ENCODE measurements at regions not wholly inside any gene's neighbourhood (a gene's known extent, or its start where the extent isn't known, plus 50 kb on each side); places are given as distances from the start of the nearest gene placed in this dataset.
"Not testable (repeated sequence)": the region's sequence is repeated elsewhere in the genome, so short reads cannot be mapped to it uniquely, and the experiment has no call there.

DNA sequence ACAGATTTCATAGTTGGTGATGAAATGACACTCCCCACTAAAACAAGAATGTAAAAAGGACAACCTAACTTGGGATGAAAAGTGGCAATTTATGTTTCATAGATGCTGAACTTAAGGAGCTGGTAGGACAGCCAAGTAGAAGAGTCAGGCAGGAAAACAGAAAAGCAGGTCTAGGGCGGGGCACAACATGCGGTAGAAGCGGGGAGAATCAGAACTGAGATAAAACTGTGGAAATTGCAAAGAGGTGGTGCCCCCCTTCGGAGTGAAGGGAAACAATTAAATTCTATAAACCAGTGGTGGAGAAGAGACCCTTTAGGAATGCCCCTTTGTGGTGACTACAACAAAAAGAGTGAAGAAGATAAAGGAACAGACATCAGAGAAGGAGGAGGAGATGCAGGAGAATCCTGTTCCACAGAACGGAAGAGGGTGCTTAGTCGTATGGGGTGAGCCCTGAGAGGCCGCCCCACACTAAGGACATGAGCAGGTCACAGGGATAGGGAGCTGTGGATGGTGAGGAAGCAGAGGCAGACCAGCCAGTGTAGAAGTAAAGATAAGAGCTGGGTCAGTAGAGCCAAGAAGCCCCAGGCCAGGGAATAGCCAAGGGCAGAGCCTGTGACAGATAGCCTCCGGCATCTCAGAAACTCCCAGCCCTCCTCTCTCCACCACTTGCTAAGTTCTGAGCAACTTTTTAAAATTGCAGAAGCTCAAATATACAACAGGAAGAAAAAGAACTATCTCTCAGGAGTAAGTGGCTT is 100.3 kb upstream of the DOCK9 start:
- no peak for DNase-seq

DNA sequence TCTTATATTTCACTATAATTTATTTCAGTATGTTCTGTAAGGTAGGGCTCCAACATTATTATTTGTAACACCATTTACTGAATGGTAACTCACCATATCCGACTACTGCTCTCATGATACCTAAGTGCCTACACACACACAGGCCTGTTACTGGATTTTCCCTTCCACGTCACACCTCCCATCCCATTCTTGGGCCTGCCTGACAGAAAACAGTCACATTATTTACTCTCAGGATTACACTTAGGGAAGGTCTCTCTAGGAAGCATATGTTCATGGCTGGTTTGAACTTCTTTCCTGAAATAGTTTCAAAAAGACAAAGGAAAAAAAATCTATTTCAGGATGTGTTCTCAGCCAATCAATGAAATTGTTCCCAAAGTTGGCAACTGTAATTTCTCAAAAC is 102.3 kb upstream of the DOCK9 start:
- DNase-seq = no peak

DNA sequence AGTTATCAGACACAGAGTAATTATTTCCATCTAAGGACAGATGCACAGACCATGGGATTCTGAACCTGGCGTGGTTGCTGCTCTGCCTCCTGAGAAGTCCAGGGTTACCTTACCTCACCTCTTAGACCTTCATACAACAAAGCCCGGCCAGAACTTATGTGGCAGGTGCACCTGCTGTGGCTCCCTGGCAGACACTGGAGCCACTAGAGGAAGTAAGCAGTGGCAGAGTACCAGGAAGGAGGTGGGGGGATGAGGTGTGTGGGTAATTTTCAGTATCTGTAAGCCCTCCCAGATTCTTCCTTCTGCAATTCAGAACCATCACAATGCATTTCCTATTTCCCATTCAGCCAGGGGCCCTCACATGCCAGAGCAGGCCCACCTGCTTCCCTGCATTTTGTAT is 106.1 kb upstream of the DOCK9 start:
- no peak for DNase-seq

DNA sequence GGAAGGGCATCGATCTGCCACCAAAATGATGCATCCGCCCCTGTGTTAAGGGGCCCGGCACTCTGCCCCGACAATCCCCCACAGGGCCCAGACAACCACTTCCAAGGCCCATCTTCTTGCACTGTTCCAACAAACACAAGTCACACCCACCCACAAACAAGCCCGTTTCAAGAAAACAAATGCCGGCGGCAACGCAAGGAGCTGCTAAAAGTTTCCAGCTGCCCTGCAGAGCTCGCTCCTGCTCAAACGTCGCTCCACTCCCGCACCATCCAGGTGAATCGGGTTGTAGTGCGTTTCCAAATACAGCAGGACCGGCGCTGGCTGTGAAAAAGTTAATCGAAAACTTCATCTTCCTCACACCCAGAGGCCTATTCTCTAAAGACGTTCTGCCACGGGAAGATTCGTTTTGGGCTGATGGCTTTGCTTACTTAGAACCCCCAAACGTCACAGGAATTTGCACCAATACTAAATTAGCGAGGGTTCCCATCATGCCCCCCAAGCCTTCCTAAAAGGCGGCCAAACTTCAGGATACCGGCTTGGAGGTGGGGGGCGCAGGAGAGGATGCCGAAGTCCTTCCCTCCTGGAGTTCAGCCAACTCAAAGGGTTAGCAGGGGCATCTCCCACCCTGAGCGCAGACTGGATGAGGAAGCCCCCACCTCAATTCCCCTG is 107.4 kb upstream of the DOCK9 start:
- no peak for DNase-seq

DNA sequence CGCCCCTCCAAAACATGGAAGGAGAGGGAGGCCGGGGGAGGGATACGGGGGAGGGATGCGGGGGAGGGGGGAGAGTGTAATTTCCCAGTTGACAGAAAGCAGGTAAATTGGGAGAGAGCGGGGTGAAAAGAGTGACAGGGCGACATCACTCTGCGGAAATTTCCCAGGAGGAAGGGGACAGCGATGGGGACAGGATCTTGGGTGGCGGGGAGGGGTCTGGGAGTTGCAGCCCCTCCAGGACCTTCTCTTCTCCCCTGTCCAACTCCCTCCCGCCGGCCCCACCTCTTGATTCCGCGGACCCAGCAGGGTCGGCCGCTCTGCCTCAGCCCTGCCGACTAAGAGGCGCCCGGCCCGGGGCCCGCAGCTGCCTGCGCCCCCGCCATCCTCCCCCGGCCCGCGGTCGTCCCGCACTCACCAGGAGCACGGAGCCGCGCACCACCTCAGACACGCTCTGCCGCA is 108.0 kb upstream of the DOCK9 start:
- DNase-seq = no peak

DNA sequence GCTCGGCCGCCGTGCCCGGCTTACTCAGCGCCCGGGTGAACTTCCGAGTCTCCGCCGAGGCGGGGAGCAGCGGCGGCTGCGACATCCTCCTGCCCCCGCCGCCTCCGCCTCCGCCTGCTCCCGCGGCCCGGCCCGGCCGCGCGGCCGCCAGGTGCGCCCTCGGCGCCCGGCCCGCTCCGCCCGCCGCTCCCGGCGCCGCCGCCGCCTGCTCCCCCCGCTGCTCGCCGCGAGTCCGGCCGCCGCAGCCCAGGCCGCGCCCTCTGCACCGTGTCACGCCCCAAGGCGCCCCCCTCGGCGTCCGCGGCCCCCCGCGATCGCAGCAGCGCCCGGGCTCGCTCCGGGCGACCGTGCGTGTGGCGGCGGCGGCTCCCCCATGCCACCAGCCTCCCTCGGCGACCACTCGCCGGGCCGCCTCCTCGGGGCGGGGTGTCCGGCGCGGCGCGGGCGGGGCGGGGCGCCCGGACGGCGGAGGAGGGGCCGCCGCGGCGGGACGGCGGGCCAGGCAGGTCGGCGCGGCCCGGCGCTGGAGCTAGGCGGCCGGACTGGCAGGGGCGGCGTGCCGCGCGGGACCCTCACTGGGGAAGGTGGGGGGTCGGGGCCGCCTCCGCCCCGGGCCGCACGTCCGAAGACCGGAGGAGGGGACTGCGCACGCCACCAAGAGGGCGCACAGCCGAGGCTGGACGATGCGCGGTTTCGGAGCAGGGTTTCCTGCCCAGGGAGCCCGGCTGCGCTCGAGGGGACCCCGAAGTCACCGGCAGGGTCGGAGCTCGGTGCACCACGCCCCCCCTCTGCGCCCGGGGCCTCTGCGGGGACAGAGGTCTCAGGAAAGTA is 108.6 kb upstream of the DOCK9 start:
- DNase-seq = peak; percentile 45 to 62 (median 50)

DNA sequence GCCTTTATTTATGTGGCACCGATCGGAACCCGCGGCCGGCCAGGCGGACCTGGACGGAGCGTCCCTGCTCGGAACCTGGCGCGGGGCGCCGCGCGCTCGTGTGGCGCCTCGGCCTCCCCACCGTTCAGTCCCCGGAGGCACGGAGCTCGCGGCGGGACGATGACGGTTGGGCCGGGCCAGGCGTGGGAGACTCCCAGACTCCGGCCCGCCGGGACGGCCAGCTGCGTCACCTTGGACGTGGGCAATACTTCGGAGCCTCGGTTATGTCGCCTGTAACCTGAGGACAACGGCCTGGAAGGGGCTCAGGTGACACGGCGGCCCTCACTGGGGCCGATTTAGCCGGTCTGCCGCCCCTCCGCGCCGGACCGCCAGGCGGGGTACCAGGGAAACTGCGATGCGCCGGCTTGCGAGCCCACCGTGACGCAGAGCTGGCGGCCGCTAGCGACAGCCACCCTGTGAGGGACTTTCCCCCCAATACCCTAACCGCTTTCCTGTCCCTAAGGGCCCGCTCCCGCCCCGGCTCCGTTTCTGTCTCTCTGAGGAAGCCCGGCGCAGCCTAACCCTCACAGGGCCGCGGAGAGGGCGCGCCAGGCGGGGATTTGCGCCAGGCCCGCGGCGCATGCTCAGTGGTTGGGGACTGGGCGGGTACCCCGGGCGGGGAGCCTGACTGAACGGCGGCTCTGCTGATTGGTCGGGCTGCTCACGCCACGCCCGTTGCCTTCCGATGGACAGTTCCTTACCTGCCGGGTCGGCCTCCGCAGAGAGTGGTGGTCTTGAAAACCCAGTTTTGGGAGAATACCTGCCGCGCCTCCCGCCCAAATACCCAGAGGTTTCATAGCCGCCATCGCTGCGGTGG is 109.5 kb upstream of the DOCK9 start:
- DNase-seq = peak; percentile 85 to 89 (median 88)

DNA sequence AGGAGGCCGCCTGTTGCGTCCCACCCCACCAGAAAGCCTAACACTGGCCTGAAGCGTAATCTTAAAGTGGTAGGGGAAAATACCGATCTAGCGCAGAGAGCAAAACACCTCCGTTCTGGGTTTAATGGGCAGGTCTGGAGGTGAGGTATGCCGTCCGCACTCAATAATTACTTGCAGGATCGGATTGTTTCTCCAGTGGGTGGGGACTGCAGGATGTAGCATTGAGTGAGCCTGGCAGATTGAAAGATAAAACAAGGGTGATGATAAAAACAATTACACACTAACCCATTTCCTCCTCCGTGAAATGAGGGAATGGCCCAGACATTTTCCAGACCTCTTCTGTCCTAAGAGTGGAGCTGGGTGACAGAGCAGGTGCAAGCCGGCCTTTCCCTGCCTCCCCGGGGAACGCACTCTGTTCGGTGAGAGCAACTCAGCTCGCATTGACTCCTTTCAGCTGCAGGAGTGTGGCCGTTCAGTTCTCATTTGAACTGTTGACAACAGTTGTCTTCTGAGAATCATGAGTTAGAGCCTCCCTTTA is 110.2 kb upstream of the DOCK9 start:
- peak in 1 of 4 experiments; percentile 18 for DNase-seq

DNA sequence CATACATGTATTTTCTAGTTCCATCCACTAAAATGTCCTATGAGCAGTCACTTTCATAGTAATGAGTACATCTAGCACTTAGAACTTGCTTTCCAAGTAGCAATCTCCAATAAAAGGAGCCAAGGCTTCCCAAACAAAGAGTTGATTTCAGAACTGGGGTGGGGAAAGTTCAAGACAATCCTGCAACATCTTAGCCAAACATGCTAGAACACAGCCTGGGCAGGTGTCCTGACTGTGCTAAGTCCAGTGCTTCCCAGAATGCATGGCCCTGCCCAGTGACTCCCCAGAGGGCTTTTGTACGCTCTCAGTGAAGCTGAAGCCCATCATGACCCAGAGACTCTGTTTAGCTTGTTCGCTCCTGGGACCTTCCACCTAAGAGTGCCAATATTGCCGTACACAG is 106.7 kb upstream of the UBAC2 start:
- no peak for DNase-seq

DNA sequence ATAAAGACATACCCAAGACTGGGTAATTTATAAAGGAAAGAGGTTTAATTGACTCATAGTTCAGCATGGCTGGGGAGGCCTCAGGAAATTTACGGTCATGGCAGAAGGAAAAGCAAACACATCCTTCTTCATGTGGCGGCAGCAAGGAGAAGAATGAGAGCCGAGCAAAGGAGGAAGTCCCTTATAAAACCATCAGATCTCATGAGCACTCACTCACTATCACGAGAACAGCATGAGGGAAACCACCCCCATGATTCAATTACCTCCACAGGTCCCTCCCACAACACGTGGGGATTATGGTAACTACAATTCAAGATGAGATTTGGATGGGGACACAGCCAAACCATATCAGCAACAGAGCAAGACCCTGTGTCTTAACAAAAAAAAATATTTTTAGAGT is 98.8 kb upstream of the UBAC2 start:
- not testable (repeated sequence) for DNase-seq

DNA sequence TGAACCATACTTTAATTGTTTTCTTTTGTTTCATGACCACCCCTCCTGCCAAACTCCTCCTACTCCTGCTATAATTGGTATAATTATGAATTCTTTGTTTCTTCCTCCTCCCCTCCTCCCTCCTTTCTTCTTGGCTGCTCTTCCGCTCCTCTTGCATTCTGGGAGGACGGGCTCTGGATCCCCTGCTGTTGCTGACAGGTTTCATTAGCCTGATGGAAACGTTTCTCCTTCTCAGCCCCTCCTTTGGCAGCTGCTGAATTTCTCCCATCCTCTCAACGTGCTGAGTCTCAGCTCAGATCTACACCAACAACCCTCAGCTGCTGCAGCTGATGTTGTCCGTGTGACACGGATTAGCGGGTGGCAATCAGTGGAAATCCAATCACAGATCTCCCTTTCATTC is 97.1 kb upstream of the UBAC2 start:
- no peak for DNase-seq

DNA sequence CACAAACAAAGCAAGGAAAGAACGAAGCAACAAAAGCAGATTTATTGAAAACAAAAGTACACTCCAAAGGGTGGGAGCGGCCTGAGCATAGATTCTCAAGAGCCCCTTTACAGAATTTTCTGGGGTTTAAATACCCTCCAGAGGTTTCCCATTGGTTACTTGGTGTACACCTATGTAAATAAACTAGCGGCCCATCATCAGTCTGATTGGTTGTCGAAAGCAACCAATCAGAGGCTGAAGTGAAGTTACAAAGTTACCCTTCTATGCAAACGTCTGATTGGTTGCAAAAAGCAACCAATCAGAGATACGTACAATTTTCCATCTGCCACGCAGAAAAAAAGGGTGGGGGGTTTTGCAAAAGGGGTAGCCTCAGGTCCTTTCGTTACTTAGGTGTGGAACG is 96.3 kb upstream of the UBAC2 start:
- DNase-seq = no peak

DNA sequence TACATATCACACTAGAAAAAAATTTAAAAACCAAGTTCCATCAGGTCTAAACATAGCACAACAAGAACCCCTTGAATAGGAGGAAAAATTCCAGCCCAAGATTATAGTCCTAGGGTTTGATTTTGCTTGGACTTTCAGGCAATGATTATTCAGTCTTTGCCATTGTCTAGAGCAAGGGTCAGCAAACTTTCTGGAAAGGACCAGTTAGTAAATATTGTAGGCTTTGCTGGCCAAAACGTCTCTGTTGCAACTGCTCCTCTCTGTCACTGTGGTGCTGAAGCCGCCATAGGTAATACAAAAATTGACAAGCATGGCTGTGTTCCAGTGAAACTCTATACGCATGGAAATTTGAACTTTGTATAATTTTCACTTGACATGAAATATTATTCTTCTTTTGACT is 95.5 kb upstream of the UBAC2 start:
- DNase-seq = no peak

DNA sequence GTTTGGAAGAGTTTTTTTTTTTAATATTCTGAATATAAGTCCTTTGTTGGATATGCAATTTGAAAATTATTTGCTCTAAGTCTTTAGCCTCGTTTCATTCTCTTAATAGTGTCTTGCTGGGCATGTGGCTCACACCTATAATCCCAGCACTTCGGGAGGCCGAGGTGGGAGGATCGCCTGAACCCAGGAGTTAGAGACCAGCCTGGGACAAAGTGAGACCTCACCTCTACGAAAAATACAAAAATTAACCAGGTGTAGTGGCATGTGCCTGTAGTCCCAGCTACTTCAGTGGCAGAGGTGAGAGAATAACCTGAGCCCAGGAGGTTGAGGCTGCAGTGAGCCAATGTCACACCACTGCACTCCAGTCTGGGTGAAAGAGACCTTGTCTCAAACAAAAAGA is 87.3 kb upstream of the UBAC2 start:
- DNase-seq = no peak

DNA sequence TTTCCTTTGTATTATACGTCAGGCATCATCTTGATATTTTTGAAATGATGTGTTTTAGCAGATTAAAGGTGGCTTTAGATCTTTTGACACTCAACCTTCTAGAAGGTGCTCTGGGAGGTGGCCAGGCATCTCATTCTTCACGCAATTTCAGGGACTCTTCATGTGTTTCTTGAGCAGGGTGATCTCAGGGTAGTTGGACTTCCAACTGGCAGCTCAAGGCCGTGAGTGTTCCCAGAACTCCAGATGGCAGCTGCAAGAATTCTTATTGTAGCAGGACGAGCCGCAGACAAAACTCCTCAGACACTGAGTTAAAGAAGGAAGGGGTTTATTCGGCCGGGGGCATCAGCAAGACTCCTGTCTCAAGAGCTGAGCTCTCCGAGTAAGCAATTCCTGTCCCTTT is 82.5 kb upstream of the UBAC2 start:
- no peak for DNase-seq

DNA sequence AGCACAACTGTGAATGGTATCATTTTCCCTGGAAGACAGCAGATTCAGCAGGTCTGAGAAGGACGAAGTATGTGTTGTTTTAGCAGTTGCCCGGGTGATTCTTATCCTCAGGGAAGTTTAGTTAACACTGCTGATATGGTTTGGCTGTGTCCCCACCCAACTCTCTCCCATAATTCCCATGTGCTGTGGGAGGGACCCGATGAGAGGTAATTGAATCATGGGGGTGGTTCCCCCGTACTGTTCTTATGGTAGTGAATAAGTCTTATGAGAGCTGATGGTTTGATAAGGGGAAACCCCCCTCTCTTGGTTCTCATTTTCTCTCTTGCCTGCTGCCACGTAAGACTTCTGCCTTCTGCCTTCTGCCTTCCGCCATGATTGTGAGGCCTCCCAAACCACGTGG is 81.0 kb upstream of the UBAC2 start:
- peak in 2 of 4 experiments; percentile 3 to 11 for DNase-seq

DNA sequence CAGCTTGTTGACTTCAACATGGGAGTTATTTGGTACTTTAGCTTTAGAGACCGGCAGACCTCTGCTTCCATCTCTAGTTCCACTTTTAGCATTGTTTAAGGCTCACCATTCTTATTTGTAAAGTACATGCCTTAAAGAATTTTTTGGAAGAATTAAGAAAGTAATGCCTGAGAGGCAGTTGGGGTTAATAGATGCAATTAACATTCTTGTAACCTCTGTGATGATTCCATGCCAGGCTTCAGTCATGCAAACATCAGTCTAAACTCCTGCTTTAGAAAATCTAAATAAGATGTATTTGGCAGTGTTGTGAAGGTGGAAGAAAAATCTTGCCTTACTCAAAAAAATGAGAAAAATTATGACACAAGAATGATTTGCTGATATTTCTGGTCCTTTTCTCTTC is 79.9 kb upstream of the UBAC2 start:
- no peak for DNase-seq

DNA sequence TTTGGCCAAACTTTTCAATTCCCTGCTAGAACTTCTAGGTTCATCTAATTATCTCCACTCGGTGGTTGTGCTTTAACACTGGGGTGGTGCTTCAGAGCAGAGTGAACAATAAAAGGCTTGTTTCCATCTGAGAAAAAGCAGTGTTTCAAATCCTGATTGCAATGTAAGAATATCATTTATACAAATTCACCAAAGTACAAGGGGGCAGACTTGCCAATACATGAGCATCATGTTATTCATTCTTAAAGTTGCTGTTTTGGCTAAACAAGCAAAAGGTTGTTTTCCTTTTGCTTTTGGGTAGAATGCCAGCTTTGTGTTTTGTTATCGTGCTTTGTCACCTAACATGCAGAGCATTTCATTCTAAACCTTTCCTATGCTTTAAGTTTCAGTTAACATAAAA is 78.5 kb upstream of the UBAC2 start:
- DNase-seq = no peak

DNA sequence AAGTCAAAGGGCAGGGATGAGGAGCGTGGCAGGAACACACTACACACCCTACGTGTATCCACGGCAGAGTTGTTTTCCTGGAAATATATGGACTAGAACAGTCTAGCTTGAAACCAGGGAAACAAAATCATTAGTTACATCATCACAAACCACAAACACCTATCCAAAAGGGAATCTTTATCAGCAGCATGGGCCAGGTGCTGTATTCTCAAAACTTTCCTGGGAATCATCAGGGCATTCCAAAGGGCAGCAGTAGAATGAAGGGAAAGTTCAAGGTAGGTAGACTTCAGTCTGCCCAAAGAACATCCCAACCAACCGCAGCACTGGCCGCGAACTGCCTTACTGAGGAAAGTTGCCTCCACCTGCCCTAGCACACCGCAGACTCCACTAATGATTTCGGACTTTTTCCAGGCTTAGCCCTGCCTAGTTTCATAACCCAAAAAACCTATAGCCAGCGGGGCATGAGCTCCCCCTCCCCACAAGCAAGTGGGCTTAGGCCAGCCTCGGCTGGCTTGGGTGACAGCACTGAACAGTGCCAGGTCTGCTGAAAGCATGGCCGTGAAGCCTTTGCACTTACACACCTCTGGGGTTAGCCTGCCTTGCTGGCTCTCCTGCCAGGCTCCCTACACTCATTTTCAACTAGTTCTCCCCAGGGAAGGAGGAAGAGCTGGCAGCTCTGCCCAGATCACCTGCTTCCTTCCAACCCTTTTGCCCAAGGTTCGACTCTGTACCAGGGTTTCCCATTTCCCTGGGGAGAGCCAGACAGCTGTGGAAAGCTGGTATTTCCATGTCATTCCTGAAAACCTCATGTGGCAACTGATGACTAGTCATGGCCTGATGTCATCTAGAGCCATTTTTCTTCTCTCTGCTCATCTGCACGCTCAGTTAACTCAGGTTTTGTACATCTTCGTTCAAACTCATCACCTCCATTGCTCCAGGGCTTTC is 77.3 kb upstream of the UBAC2 start:
- no peak for DNase-seq

DNA sequence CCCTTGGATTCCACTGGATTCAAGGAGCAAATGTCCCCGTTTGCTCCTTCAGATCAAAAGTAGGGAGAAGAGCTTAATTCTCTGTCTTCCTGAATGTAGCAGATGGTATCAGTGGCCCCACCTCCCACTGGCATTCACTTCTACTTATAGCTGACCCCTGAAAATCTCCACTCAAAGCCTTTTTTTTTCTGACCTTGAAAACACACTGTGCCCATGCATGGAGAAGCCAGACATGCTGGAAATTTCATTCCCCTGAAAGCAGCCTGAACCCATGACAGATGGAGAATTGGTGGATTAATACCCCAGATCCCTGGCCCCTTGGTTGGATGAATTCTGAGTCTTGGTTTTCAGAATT is 76.6 kb upstream of the UBAC2 start:
- DNase-seq = no peak

DNA sequence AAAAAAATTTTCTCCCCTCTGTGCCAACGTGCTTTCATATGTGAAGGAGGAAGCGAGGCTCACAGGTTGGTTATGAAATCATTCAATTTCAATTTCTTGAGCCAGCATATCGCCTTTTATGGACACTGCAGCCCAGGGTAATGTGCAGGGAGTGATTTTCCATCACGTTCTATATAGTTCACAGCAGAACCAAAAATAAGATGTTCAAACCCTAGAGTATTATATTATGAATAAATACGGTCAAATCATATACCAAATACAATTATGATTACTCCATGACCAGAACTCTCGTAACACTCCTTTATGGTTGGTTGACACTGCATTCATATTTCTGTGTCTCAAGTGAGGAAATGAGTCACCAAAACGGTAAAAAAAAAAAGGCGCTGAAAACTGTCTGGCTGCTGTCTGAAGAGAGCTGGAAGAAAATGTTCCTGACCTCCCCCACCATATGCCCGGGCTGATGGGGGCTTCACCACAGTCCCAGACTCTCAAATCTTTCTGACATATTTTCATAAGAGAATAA is 75.8 kb upstream of the UBAC2 start:
- no peak for DNase-seq

All from activated CD4-positive, CD25-positive, alpha-beta regulatory T cell (primary cell).